ENCODE measurements at regions not wholly inside any gene's neighbourhood (a gene's known extent, or its start where the extent isn't known, plus 50 kb on each side); places are given as distances from the start of the nearest gene placed in this dataset.

GRCh38 chr15:77720655-77721054 lies 87.9 kb upstream of the LINGO1 start:
- TF ChIP-seq, protein P1, sequence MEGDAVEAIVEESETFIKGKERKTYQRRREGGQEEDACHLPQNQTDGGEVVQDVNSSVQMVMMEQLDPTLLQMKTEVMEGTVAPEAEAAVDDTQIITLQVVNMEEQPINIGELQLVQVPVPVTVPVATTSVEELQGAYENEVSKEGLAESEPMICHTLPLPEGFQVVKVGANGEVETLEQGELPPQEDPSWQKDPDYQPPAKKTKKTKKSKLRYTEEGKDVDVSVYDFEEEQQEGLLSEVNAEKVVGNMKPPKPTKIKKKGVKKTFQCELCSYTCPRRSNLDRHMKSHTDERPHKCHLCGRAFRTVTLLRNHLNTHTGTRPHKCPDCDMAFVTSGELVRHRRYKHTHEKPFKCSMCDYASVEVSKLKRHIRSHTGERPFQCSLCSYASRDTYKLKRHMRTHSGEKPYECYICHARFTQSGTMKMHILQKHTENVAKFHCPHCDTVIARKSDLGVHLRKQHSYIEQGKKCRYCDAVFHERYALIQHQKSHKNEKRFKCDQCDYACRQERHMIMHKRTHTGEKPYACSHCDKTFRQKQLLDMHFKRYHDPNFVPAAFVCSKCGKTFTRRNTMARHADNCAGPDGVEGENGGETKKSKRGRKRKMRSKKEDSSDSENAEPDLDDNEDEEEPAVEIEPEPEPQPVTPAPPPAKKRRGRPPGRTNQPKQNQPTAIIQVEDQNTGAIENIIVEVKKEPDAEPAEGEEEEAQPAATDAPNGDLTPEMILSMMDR (IDR thresholded peaks at IDR 0.05; ENCODE audit: low read length), result no peak
- TF ChIP-seq EZH2 (optimal IDR thresholded peaks at IDR 0.05; ENCODE audit: low read depth, low read length), result no peak

Measured in MM.1S (cell line).